Panc1 (cell line): ENCODE measurements at regions not wholly inside any gene's neighbourhood (a gene's known extent, or its start where the extent isn't known, plus 50 kb on each side); places are given as distances from the start of the nearest gene placed in this dataset.

Source experiments
- ATAC-seq: fragments of 200-7000 bp; cut with Tn5 transposase; 2 replicates; pipeline ENCODE4 v1.9.1; 2020; ENCODE audit warnings: mild to moderate bottlenecking, moderate library complexity
- BruUV-seq: library from RNA; stranded (reverse); fragments of 400-500 nt; replicated peaks from 2 replicates; lab custom pipeline; 2021; lab: Mats Ljungman, UMichigan
- CTCF ChIA-PET: fragments of 300-600 bp; sonication (Branson Sonifier 250); formaldehyde crosslinking; loops from one replicate; lab custom pipeline; 2022; ENCODE audit warnings: antibody characterized with exemption; lab: Charles Lee
- POLR2A ChIA-PET: fragments of 300-600 bp; sonication (Branson Sonifier 250); formaldehyde crosslinking; loops from one replicate; lab custom pipeline; 2022; ENCODE audit warnings: antibody characterized with exemption; lab: Charles Lee
- DNase-seq: peaks from one replicate; pipeline ENCODE4 v3.0.0-alpha.2; 2010; ENCODE audit warnings: low read depth, low spot score
- H3K27ac ChIP-seq: 2 replicates; pipeline ENCODE4 v1.5.1; 2011; ENCODE audit warnings: mild to moderate bottlenecking, low read length, inconsistent platforms
- H3K27me3 ChIP-seq: fragments of 200-500 bp; sonication (Bioruptor generic); 2 replicates; pipeline ENCODE4 v1.6.0; 2014; ENCODE audit warnings: low read length, inconsistent platforms; ENCODE audit not compliant: control insufficient read depth, insufficient read depth
- H3K36me3 ChIP-seq: fragments of 200-500 bp; sonication (Bioruptor generic); 2 replicates; pipeline ENCODE4 v1.5.1; 2014; ENCODE audit warnings: inconsistent platforms, mild to moderate bottlenecking, low read length, moderate library complexity; ENCODE audit not compliant: control insufficient read depth, insufficient read depth
- H3K4me1 ChIP-seq: 2 replicates; pipeline ENCODE4 v1.5.1; 2011; ENCODE audit warnings: inconsistent platforms, mild to moderate bottlenecking, low read length, moderate library complexity; ENCODE audit not compliant: control insufficient read depth, insufficient read depth
- H3K4me3 ChIP-seq, 2 experiments: 2 replicates each; pipeline ENCODE4 v1.5.1; 2011 to 2012; ENCODE audit warnings: low read depth in 2 of 2, low read length in 2 of 2, mild to moderate bottlenecking in 2 of 2, inconsistent platforms in 1 of 2, moderate library complexity in 1 of 2
- H3K9me3 ChIP-seq: fragments of 200-500 bp; sonication (Bioruptor generic); 2 replicates; pipeline ENCODE4 v1.5.1; 2014; ENCODE audit warnings: low read depth, mild to moderate bottlenecking, inconsistent platforms, low read length, moderate library complexity; ENCODE audit not compliant: control insufficient read depth, insufficient read depth
- POLR2AphosphoS5 ChIP-seq: IDR thresholded peaks from 2 replicates; pipeline ENCODE4 v1.6.1; 2012; ENCODE audit warnings: mild to moderate bottlenecking, low read depth, low read length, moderate library complexity
- SIN3A ChIP-seq: IDR thresholded peaks from 2 replicates; pipeline ENCODE4 v1.6.1; 2012; ENCODE audit warnings: low read depth, mild to moderate bottlenecking, low read length, moderate library complexity, borderline replicate concordance; ENCODE audit not compliant: insufficient read depth
- TCF7L2 ChIP-seq: IDR thresholded peaks from 2 replicates; pipeline ENCODE4 v1.6.1; 2011; ENCODE audit warnings: mild to moderate bottlenecking, low read depth, low read length, inconsistent platforms
- in situ Hi-C: cut with HindIII; loops from 2 replicates; pipeline ENCODE4 v1.10.0; 2016; ENCODE audit warnings: low sequenced_read_pairs, low pct_unique_long_range_greater_than_20kb
- intact Hi-C: fragments of 100-400 bp; cut with micrococcal nuclease; formaldehyde crosslinking; loops from one replicate; pipeline ENCODE4 v1.10.0; 2022; ENCODE audit not compliant: unreplicated experiment
- TF ChIP-seq, protein P1 (sequence below), 2 experiments: IDR thresholded peaks; 2 replicates each; pipeline ENCODE4 v1.6.1; 2011 to 2012; ENCODE audit warnings: low read depth in 2 of 2, control low read depth in 1 of 2, low read length in 1 of 2, mild to moderate bottlenecking in 1 of 2, moderate library complexity in 1 of 2; ENCODE audit not compliant: insufficient read depth in 1 of 2
- TF ChIP-seq, protein P2 (sequence below): fragments of 450-650 bp; IDR thresholded peaks from 2 replicates; pipeline ENCODE4 v1.5.1; 2017; ENCODE audit warnings: mild to moderate bottlenecking

DNA sequence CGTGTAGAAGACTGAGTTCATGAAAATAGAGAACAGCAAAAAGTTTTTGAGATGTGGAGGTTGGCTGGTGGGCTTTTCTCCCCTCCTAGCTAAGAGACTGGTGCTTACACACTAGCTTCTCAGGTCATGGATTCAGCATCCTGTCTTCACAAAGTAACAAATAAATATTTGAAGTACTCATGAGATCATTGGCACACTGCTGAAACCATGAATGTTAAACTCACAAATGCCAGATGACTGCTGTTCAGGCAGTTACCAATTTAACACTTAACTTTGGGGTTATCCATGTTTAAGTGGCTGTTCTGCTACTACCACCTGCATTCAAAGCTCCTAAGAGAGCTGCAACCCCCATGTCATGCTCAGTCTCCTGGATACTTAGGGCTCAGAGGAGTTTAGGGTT is 119.0 kb upstream of the BET1 start:
- no peak overlapping the region for H3K4me3 ChIP-seq
- in situ Hi-C loops (no loop called here), intact Hi-C loops (no loop called here)
- ATAC-seq (no peak), DNase-seq (no peak)
- no peak overlapping the region for H3K27ac ChIP-seq
- no peaks in the 10 kb centered on the region; the same call in 1 of the 2 replicates for H3K27me3 ChIP-seq
- ChIA-PET CTCF (no interaction called here), POLR2A (no interaction called here)
- H3K4me1 ChIP-seq, result no peaks in the 10 kb centered on the region
- TF ChIP-seq, protein P1, sequence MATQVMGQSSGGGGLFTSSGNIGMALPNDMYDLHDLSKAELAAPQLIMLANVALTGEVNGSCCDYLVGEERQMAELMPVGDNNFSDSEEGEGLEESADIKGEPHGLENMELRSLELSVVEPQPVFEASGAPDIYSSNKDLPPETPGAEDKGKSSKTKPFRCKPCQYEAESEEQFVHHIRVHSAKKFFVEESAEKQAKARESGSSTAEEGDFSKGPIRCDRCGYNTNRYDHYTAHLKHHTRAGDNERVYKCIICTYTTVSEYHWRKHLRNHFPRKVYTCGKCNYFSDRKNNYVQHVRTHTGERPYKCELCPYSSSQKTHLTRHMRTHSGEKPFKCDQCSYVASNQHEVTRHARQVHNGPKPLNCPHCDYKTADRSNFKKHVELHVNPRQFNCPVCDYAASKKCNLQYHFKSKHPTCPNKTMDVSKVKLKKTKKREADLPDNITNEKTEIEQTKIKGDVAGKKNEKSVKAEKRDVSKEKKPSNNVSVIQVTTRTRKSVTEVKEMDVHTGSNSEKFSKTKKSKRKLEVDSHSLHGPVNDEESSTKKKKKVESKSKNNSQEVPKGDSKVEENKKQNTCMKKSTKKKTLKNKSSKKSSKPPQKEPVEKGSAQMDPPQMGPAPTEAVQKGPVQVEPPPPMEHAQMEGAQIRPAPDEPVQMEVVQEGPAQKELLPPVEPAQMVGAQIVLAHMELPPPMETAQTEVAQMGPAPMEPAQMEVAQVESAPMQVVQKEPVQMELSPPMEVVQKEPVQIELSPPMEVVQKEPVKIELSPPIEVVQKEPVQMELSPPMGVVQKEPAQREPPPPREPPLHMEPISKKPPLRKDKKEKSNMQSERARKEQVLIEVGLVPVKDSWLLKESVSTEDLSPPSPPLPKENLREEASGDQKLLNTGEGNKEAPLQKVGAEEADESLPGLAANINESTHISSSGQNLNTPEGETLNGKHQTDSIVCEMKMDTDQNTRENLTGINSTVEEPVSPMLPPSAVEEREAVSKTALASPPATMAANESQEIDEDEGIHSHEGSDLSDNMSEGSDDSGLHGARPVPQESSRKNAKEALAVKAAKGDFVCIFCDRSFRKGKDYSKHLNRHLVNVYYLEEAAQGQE (IDR thresholded peaks at IDR 0.05; ENCODE audit: insufficient read depth in 1 of 2, low read depth in 2 of 2, low read length in 1 of 2), result no peak
- no peak for TF ChIP-seq SIN3A
- no peak for TF ChIP-seq TCF7L2
- no peaks in the 10 kb centered on the region for H3K9me3 ChIP-seq
- no peaks in the 10 kb centered on the region for H3K36me3 ChIP-seq
- no TSS peak for BruUV-seq

DNA sequence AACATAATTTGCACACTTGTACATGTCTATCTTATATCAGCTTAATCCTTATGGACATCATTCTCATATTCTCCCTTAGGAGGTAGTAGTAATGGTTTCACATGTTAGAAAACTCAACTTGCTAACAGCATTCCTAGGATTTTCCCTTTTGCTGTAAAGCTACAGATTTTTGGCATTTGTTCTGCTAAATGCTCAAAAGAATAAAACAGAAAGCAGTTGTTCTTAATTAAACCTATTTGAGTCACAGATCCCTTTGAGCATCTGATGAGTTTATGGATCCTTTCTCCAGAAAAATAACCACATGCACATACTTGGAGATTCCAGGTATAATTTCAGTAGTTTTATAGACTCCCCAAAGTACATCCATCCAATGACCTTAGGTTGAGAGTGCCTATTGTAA is 122.9 kb upstream of the BET1 start:
- Histone ChIP-seq H3K36me3 (no peaks in the 10 kb centered on the region), H3K4me3 (no peak overlapping the region), H3K27ac (no peak overlapping the region), H3K4me1 (no peaks in the 10 kb centered on the region; the same call in 1 of the 2 replicates), H3K9me3 (no peaks in the 10 kb centered on the region), H3K27me3 (no peaks in the 10 kb centered on the region; the same call in 1 of the 2 replicates)
- CTCF ChIA-PET, result no interaction called here
- no TSS peak for BruUV-seq
- in situ Hi-C loops, result no loop called here
- POLR2A ChIA-PET, result no interaction called here
- ATAC-seq, result no peak
- no peak for DNase-seq
- intact Hi-C loops, result no loop called here
- TF ChIP-seq, protein P2, sequence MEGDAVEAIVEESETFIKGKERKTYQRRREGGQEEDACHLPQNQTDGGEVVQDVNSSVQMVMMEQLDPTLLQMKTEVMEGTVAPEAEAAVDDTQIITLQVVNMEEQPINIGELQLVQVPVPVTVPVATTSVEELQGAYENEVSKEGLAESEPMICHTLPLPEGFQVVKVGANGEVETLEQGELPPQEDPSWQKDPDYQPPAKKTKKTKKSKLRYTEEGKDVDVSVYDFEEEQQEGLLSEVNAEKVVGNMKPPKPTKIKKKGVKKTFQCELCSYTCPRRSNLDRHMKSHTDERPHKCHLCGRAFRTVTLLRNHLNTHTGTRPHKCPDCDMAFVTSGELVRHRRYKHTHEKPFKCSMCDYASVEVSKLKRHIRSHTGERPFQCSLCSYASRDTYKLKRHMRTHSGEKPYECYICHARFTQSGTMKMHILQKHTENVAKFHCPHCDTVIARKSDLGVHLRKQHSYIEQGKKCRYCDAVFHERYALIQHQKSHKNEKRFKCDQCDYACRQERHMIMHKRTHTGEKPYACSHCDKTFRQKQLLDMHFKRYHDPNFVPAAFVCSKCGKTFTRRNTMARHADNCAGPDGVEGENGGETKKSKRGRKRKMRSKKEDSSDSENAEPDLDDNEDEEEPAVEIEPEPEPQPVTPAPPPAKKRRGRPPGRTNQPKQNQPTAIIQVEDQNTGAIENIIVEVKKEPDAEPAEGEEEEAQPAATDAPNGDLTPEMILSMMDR, result no peak
- no peak for TF ChIP-seq POLR2AphosphoS5
- TF ChIP-seq, protein P1 (IDR thresholded peaks at IDR 0.05; ENCODE audit: insufficient read depth in 1 of 2, low read depth in 2 of 2, low read length in 1 of 2), result no peak
- no peak for TF ChIP-seq SIN3A
- TF ChIP-seq TCF7L2, result no peak
